HUES48 (cell line): ENCODE measurements at regions not wholly inside any gene's neighbourhood (a gene's known extent, or its start where the extent isn't known, plus 50 kb on each side); places are given as distances from the start of the nearest gene placed in this dataset.
"Not testable (repeated sequence)": the region's sequence is repeated elsewhere in the genome, so short reads cannot be mapped to it uniquely, and the experiment has no call there.

ENCODE experiments used
- H3K27ac ChIP-seq: one replicate; pipeline ENCODE4 v1.7.0; 2013; ENCODE audit warnings: low read depth, low read length, inconsistent platforms
- H3K27me3 ChIP-seq: 2 replicates; pipeline ENCODE4 v1.6.1; 2013; ENCODE audit warnings: mild to moderate bottlenecking, low read length; ENCODE audit not compliant: control insufficient read depth, insufficient read depth
- H3K36me3 ChIP-seq: 2 replicates; pipeline ENCODE4 v1.6.1; 2013; ENCODE audit warnings: low read length; ENCODE audit not compliant: control insufficient read depth, insufficient read depth
- H3K4me1 ChIP-seq: 2 replicates; pipeline ENCODE4 v1.6.1; 2013; ENCODE audit warnings: mild to moderate bottlenecking, low read length; ENCODE audit not compliant: control insufficient read depth, insufficient read depth
- H3K4me3 ChIP-seq: 2 replicates; pipeline ENCODE4 v1.5.1; 2013; ENCODE audit warnings: mild to moderate bottlenecking, low read depth, low read length
- H3K9ac ChIP-seq: 2 replicates; pipeline ENCODE4 v1.6.1; 2013; ENCODE audit warnings: mild to moderate bottlenecking, low read depth, low read length, moderate library complexity
- H3K9me3 ChIP-seq: 2 replicates; pipeline ENCODE4 v1.6.1; 2013; ENCODE audit warnings: low read length; ENCODE audit not compliant: control insufficient read depth, insufficient read depth

DNA sequence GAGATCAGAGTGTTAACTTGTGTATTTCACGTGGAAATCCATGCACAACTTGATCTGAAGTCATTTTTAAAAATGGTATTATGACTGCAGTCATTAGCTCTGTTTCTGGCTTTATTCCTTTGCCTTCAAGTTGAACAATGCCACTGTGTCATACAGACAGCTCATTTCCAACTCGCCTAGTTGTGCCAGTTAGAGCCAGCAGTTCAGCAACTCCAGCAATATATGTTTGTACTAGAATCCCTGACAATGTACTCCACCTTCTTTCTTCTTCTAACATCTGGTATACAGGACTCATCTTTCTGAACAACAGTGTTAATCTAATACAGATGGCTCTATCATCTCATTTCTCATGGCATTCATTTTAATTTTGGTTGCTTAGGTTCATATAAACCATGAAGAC is 418.3 kb upstream of the POU3F2 start:
- Histone ChIP-seq H3K4me3 (no peak overlapping the region), H3K4me1 (no peaks in the 10 kb centered on the region; the same call in 1 of the 2 replicates), H3K27ac (no peak overlapping the region), H3K9me3 (no peaks in the 10 kb centered on the region), H3K9ac (no peak overlapping the region), H3K36me3 (no peaks in the 10 kb centered on the region), H3K27me3 (no peaks in the 10 kb centered on the region)

DNA sequence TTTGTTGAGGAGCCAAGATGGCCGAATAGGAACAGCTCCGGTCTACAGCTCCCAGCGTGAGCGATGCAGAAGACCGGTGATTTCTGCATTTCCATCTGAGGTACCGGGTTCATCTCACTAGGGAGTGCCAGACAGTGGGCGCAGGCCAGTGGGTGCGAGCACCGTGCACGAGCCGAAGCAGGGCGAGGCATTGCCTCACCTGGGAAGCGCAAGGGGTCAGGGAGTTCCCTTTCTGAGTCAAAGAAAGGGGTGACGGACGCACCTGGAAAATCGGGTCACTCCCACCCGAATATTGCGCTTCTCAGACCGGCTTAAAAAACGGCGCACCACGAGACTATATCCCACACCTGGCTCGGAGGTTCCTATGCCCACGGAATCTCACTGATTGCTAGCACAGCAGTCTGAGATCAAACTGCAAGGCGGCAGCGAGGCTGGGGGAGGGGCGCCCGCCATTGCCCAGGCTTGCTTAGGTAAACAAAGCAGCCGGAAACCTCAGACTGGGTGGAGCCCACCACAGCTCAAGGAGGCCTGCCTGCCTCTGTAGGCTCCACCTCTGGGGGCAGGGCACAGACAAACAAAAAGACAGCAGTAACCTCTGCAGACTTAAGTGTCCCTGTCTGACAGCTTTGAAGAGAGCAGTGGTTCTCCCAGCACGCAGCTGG is 417.7 kb upstream of the POU3F2 start:
- H3K9me3 ChIP-seq, H3K9ac ChIP-seq, H3K4me3 ChIP-seq: not testable (repeated sequence)

GRCh38 chr6:98433325-98434056 is 400.9 kb upstream of the POU3F2 start:
- Histone ChIP-seq H3K4me3 (no peak overlapping the region), H3K4me1 (no peaks in the 10 kb centered on the region), H3K9me3 (no peaks in the 10 kb centered on the region), H3K27me3 (no peaks in the 10 kb centered on the region), H3K27ac (no peak overlapping the region), H3K9ac (no peak overlapping the region), H3K36me3 (no peaks in the 10 kb centered on the region)

More for the DNA sequence above, 417.7 kb upstream of the POU3F2 start:
- not testable (repeated sequence) for H3K27ac ChIP-seq, H3K27me3 ChIP-seq, H3K36me3 ChIP-seq, H3K4me1 ChIP-seq

DNA sequence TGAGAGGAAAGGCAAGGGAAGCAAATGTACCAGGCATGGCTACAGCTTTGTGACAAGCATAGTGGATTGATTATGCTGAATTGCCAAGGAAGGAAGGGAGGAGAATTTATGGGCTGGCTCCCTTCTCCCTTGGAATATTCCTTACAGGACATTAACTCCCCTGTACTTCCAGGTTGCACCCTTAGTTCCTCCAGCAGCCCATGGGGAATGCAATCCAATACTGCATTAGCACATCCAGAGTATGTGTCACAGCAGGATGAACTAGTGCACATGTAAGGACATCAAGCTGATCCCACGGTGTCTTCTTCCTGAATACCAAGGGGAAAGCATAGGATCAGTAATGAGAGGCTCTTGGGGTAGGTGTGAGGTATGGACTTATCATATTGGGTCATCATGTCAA is 390.7 kb upstream of the POU3F2 start:
- H3K4me3 ChIP-seq: no peak overlapping the region
- no peak overlapping the region for H3K27ac ChIP-seq
- H3K36me3 ChIP-seq: no peaks in the 10 kb centered on the region
- no peaks in the 10 kb centered on the region for H3K4me1 ChIP-seq
- H3K27me3 ChIP-seq: no peaks in the 10 kb centered on the region
- no peak overlapping the region for H3K9ac ChIP-seq
- no peaks in the 10 kb centered on the region for H3K9me3 ChIP-seq

GRCh38 chr6:98452685-98453084 is 381.7 kb upstream of the POU3F2 start:
- Histone ChIP-seq H3K4me3 (no peak overlapping the region), H3K4me1 (no peaks in the 10 kb centered on the region), H3K9ac (no peak overlapping the region), H3K27ac (no peak overlapping the region), H3K27me3 (no peaks in the 10 kb centered on the region), H3K36me3 (no peaks in the 10 kb centered on the region), H3K9me3 (no peaks in the 10 kb centered on the region)

DNA sequence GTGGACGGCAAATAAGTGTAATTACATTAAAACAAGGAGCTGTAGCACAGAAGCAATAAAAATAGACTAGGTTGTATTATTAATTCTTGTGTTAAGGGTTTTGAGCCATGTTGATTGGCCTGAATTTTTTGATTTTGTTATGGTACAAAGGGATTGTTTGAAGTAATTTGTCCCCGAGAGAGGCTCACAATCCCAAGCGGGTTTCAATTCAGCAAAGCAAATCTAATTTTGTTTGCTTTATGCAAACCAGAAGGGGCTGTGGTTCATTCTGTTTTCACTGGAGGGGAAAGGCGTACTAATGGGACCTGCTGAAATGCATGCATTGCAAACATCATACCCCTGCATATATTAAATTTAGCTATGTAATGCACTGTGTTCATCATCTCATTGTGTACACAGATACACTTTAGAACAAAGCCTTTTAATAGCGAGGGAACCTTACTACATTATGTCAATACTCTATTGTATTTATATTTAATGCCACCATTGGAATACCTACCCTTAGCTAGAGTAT is 379.5 kb upstream of the POU3F2 start:
- H3K27me3 ChIP-seq: no peaks in the 10 kb centered on the region
- no peaks in the 10 kb centered on the region for H3K4me1 ChIP-seq
- H3K9me3 ChIP-seq: no peaks in the 10 kb centered on the region
- H3K9ac ChIP-seq: no peak overlapping the region
- H3K27ac ChIP-seq: no peak overlapping the region
- no peaks in the 10 kb centered on the region for H3K36me3 ChIP-seq
- H3K4me3 ChIP-seq: no peak overlapping the region

GRCh38 chr6:98458708-98459107 is 375.7 kb upstream of the POU3F2 start:
- Histone ChIP-seq H3K9ac (no peak overlapping the region), H3K36me3 (no peaks in the 10 kb centered on the region), H3K27me3 (no peaks in the 10 kb centered on the region)

GRCh38 chr6:98463038-98464000 is 371.1 kb upstream of the POU3F2 start:
- Histone ChIP-seq H3K4me3 (no peak overlapping the region), H3K9ac (no peak overlapping the region), H3K9me3 (no peaks in the 10 kb centered on the region), H3K36me3 (no peaks in the 10 kb centered on the region), H3K27me3 (no peaks in the 10 kb centered on the region), H3K27ac (no peak overlapping the region), H3K4me1 (no peaks in the 10 kb centered on the region)

More at GRCh38 chr6:98458708-98459107, 375.7 kb upstream of the POU3F2 start:
- no peaks in the 10 kb centered on the region for H3K4me1 ChIP-seq
- H3K4me3 ChIP-seq: no peak overlapping the region
- no peak overlapping the region for H3K27ac ChIP-seq
- no peaks in the 10 kb centered on the region for H3K9me3 ChIP-seq

DNA sequence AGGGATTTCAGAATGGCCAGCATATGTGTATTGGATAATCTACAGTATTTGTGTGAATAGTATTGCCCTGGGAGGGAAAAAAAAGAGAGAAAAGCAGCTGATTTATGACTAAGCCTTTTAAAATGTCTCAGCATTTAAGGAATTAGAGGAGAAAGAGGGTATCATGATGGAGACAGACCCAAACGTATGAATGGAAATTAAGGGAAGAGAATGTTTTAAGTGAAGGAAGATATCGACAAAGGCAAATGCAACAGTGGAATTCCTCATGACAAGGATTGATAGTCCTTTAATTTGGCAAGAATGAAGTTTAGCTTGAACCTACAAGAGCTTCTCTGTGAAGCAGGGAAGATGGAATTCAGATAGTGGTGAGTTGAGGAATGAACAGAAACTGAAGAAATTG is 367.3 kb upstream of the POU3F2 start:
- no peaks in the 10 kb centered on the region for H3K9me3 ChIP-seq
- H3K4me1 ChIP-seq: no peaks in the 10 kb centered on the region
- no peaks in the 10 kb centered on the region for H3K36me3 ChIP-seq
- H3K27me3 ChIP-seq: no peaks in the 10 kb centered on the region
- H3K4me3 ChIP-seq: no peak overlapping the region
- H3K9ac ChIP-seq: no peak overlapping the region
- no peak overlapping the region for H3K27ac ChIP-seq

DNA sequence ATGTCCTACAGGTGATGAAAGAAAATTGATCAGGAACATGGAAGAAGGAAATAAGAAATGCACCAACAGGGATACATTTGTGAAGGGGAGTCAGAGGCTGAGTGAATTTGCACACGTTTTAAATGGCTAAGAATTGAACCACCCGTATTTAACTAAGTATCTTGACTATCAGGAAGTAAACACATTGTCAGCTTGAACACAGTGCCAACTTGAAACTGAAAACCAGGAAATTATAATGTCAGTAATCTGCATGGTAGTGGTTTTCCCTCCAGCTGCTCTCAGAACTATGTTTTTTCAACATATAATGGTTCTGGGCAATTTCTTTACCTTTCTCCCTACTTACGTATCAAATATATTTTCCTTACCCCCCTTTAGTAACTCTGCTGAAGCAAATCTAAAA is 366.5 kb upstream of the POU3F2 start:
- H3K9me3 ChIP-seq: no peaks in the 10 kb centered on the region
- no peak overlapping the region for H3K9ac ChIP-seq
- no peak overlapping the region for H3K4me3 ChIP-seq
- no peak overlapping the region for H3K27ac ChIP-seq
- H3K4me1 ChIP-seq: no peaks in the 10 kb centered on the region
- no peaks in the 10 kb centered on the region for H3K36me3 ChIP-seq
- no peaks in the 10 kb centered on the region for H3K27me3 ChIP-seq
